NCI-H510A treated with DMSO at 0.1 percent for 48 hours (cell line): ENCODE measurements at regions not wholly inside any gene's neighbourhood (a gene's known extent, or its start where the extent isn't known, plus 50 kb on each side); places are given as distances from the start of the nearest gene placed in this dataset.
A peak's percentile ranks its signal among the peaks of the same experiment; 100 is the strongest.
"Not testable (repeated sequence)": the region's sequence is repeated elsewhere in the genome, so short reads cannot be mapped to it uniquely, and the experiment has no call there.

Experiments
- DNase-seq: peaks from one replicate; lab custom pipeline; 2025; lab: John Stamatoyannopoulos, UW

DNA sequence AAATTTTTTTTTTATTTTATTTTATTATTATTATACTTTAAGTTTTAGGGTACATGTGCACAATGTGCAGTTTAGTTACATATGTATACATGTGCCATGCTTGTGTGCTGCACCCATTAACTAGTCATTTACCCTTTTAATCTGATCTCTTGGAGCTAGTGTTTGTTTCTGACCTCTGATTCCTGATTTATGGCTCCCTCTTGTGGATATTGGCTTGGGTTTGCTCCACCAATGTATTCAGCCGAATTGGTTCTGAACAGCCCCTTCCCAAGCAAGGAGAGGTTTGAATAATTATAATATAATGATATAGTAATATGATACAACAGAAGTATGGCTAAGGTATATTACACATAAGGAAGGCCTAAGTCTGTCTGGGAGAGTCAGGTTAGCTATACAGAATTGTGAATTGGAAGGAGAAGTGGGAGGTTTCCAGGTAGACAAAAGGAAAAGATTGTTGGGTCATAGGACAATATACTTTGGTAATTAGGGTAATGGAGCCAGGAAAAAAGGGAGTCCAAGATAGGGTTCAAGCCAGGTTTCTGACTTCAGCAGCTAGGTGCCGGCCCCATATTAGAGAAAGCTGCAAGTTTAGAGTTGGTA is 53.1 kb upstream of the HMCN1 start:
- DNase-seq: peak; percentile 45

DNA sequence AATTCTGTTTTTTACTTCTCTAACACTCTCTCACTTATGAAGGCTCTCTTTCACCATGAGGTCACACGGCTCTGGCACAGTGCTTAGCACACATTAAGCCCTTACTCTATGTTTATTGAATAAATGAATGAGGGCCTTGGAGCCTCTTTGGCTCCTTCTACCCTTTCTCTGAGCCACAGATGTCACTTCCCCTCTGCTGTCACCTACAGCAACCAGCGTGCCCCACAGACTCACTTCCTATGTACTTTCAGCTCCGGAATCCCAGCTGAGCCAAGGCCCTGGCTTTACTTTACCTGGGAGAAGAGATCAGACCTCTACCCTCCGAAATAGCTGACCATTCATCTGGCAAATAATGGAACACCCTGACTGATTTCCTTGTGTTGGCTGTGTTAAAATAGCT is 53.7 kb upstream of the HMCN1 start:
- no peak for DNase-seq

DNA sequence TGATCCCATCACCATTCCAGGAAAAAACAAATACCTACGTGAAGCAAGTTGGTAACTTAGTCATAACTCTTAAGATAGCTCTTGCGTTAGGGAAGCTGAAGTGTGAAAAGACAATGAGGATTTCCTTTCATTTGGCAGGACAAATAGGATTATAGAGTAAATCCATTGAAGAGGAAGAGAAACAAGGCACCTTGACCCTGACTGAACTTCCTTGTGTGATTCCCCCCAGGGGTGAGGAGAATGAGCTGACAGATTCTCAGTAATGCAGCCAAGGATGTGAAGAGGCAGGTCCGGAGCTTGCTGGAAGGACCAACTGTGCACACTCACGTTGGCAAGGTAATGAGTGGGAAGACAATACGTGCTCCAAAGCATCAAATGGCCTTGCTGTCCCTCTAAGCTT is 55.0 kb upstream of the HMCN1 start:
- no peak for DNase-seq

DNA sequence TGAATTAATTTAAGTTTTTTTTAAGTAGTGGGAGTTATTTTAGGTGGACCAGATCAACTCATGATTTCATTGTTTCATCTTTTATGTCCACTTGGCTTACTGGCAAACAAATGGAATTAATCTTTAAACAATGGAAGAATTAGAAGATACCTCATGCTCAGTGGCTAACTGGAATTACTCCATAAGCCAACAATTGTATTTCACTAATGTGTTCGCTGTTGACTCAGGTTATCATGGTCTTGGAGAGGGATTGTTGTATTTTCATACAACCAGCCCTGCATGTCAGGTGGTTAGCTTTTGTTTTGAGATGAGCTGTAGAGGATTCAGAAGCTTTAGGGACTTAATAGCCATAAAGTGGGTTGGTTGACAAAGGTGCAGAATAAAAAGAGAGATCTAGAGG is 57.2 kb upstream of the HMCN1 start:
- DNase-seq: no peak

DNA sequence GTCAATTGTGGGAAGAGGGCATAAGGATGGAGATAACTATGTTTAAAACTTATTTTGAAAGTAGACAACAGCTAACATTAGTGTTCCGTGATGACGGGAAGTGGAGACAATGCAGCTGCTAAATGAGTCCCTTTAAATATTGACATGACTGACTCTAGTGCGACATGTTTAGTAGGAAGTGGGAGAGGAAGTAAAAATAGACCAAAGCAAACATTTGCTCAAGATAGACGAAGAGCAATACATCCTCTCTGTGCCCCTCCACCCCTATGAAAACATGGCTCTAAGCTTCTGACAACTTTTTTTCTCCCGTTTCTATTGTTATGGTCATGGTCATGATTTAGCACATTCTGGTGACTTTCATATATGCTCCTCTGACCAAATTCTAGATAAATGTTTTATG is 60.0 kb upstream of the HMCN1 start:
- DNase-seq: peak; percentile 62

DNA sequence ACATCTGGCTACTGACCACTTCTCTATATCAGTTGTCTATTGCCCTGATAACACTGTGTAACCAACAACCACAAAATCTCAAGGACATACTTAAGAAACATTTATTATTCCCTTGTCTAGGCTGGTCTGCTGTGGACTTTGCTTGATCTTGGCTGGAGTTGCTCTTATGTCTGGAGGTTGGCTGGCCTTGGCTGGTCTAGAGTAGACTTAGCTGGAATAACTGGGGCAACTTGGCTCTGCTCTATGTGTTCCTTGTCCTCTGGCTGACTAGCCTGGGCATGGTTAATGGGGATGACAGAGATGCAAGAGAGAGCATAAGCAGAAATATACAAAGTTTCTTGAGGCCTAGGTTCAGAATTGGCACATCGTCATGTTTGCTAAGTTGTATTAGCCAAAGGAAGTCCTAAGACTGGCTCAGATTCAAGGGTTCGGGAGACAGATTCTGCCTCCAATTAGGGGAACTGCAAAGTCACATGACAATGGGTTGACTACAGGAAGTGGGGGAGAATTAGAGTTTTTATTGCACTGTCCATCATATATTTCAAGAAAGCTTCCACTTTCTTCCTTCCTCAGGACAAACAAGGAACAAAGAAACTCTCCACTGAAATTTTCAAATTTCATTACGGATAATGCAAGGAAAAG is 61.4 kb upstream of the HMCN1 start:
- no peak for DNase-seq

DNA sequence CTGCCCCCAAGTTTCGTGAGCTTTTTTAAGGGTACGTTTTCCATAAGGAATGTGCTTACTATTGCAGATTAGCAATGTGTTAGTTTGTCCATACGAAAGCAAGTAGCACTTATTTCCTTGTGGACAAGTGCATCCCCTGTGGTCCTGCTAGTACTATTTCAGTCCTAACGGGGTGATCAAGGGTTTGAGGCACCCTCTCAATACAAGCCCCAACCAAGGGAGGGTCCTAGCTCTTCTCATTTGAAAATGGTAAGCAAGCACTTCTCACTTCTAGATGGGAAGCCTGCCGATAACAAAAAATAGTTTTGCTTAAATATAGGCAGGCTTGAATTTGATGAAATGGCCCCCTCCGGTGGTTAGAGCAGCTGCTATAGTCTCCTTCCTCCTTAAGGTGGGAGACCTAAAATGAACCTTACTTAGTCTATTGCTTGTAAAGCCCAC is 64.0 kb upstream of the HMCN1 start:
- peak; percentile 26 for DNase-seq

DNA sequence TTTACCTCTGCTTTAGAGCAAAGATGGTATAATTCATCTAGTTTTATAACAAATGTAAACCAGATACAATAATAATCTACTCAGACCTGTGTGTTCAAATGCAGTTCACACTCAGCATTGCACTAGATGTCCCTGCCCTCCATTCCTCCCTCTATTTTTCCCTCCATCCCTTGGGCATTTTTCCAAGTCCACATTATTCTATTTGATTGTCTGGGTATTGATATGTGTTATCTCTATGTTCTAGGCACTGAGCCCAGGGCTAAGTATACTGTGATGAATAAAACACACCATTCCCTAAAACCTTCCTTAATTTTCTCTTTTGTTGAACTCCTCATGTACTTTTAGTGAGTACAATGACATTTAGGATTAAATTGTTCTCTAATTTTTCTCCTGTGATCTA is 66.2 kb upstream of the HMCN1 start:
- no peak for DNase-seq

DNA sequence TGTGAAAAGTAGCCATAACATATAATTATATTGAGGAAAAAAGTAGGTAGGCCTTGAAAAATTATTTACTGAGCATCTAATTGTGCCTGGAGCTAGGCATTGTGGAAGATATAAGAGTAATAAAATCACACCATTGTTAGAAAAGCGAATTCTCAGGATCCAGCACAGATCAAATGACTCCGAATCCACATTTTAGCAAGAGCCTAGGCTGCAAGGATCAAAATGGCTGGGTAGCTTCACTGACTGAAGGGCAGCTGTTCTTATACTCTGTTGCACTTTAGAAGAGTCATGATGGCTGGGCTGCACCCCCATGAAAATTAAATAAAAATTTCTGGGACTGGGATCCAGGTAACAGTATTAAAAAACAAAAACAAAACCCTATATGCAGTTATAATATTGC is 67.6 kb upstream of the HMCN1 start:
- DNase-seq: no peak

DNA sequence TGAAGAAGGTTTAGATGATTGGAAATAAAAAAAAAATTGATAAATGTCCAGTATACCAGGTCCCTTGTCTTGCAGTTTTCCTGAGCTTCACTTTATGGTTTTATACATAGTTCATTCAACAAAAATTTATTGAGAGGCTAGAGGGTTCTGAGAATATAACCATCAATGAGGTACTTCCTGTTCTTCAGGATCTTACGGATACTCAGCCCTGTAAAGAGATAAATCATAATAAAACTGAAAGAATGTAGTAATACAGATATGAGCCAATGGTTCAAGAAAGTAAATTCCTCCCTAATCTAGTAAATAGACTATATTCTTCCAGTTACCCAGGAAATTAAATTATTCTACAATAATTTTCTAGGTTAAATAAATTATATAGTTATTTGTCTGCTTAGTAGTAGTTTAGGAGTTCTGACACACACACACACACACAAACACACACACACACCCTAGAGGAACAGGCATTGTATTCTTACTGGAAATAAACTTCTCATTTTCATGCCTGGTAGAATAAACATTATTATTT is 70.4 kb upstream of the HMCN1 start:
- DNase-seq: no peak

DNA sequence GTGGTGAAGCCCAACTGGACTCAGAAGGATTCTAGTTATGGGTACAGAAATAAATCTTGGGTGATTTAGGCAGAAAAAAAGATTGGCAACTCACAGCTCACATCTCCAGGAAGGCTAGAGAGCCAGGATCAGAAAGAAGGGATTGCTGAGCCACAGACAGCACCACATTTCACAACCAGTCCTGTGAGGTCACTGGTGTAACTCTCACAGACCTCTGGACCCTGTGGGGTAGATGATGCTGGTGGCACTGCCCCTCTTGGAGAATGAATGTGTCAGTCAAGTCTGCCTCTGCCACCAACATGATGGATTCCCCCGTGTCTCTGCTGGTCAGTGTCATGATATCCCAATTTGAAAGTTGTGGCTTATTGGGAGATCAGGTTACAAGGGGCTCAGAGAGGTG is 70.9 kb upstream of the HMCN1 start:
- DNase-seq: no peak

DNA sequence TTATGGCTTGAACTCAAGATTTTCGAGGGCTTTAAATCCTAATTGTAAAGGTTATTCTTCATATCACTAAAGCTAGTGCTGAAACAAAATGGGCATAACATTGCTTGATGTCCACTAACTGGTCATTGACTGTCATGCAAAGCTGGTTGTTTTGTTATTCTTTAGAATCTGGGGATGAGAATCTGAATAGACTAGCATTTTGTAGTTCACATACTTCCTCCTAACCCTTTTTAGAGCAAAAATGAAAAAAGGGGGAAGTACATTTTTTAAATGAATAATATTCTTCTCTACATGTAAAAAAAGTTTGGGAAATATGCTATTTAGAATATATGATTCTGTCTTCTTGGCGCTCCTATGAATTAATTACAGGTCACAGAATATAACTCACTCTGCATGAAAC is 72.2 kb upstream of the HMCN1 start:
- DNase-seq: no peak

DNA sequence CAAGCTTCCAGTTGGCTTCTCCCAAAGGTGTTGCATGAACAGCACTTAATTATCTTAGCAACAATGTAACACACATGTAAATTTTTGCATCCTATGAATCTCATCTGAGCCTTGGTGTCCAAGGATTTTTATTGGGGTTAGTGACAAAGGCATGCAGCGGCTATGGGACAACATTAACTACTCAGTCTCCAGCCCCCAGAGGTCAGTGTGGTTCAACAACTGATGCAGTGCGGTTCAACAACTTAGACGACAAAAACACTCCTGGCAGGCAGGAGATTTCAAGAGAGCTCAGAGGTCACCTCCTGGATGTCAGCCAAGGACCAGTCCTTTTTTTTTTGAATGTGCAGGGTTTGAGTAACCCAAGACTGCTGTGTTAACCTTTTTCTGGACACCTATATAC is 77.5 kb upstream of the HMCN1 start:
- no peak for DNase-seq

DNA sequence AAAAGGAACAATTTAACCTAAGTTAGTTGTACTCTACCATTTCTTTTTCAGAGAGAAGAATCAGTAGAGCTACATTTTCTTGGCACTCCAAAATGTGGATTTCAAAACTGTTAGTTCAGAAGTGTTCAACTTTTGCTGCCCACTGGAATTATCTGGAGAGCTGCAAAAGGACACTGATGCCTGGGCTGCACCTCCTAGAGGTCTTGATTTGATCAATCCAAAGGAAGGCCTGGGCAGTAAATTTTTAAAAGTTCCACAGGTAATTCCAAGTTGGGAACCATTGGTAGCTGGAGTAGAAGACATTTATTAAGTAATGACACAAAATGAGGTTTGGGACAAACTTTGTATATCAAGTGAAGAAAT is 79.3 kb upstream of the HMCN1 start:
- no peak for DNase-seq

DNA sequence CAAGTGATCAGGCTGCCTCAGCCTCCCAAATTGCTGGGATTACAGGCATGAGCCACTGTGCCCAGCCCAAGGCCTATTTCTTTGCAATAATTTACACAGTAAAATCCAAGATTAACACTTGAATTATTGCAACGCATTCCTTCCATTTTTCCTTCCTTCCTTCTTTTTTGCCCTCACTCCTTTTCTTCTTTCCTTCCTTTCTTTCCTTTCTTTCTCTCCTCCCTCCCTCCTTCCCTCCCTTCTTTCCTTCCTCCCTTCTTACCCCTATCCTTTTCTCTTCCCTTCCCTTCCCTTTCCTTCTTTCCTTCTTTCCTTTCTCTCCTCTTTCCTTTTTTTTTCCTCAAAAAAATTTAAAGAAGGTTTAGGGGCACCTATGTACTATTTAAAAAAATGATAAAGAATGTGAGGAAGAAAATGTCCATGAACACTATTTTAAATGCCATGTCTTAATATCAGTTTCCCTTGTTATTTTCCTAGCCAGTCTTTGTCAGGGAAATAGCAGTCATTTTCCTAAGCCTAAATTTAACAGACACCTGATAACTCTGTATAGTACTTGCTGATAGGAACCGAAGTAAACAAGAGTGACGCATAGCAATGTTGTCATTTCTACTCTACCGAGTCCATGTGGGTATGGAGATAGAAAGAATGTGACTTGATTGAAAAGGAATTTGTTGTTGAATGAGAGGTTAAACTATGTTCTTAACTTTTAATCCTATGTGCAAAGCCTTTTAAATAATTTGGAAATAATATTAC is 79.8 kb upstream of the HMCN1 start:
- no peak for DNase-seq

DNA sequence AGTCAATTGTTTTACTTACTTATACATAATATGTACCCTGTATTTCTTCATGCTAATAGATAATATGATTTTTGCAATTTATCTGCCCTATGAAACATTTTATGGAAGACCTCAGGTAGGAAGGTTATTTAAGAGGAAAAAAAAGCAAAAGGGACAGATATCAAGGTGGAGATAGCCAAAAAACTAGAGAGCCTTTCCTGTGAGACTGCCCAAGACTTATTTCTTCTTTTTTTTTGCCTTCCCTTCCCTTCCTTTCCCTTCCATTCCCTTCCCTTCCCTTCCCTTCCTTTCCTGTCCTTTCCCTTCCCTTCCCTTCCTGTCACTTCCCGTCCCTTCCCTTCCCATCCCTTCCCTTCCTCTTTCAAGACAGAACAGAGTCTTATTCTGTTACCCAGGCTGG is 80.6 kb upstream of the HMCN1 start:
- no peak for DNase-seq

DNA sequence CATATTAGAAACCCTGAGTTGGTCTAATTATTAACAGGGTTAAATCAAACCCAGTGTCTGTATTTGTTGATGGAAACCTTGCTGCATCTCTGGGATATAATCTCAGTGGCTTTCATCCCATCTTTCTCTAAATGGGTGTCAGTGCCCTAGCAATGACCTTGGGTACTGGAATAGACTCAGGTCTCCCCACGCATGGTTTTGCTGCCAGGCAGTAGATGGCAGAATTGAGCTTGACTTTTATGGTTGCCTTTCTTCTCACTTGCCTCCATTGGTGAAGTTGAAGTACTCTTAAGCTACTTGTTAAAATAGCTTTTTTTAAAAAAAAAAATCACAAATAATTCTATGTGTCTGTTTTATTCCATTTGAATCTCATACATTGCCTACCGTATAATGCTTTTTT is 81.8 kb upstream of the HMCN1 start:
- no peak for DNase-seq

DNA sequence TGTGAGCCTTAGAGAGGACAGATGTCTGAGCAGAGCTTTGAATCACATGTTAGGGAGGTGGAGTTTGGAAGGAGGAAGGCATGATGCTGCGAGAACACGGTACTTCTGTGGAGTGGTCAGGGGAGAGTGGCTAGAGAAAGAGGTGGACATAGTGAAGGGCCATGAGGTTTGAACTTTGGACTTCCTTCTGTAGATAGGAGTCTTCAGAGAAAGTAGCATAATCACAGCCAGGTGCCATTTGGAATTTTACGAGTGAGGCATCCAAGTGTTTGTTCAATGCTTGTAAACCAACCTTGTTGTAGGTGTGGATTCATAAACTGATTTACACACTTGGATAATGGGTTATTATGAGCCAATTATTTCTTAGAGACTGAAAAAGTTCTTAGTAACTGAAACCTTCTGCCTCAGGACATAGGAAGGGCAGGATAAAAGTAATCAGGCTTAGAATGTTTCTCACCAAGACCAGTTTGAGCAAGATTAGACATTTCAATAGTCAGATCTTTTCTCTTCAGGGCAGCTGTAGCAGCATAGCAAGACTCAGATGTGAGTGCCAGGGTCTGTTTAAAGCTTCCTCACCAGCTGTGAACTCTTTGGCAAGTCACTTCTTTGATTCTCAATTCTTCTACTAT is 83.5 kb upstream of the HMCN1 start:
- DNase-seq: no peak

DNA sequence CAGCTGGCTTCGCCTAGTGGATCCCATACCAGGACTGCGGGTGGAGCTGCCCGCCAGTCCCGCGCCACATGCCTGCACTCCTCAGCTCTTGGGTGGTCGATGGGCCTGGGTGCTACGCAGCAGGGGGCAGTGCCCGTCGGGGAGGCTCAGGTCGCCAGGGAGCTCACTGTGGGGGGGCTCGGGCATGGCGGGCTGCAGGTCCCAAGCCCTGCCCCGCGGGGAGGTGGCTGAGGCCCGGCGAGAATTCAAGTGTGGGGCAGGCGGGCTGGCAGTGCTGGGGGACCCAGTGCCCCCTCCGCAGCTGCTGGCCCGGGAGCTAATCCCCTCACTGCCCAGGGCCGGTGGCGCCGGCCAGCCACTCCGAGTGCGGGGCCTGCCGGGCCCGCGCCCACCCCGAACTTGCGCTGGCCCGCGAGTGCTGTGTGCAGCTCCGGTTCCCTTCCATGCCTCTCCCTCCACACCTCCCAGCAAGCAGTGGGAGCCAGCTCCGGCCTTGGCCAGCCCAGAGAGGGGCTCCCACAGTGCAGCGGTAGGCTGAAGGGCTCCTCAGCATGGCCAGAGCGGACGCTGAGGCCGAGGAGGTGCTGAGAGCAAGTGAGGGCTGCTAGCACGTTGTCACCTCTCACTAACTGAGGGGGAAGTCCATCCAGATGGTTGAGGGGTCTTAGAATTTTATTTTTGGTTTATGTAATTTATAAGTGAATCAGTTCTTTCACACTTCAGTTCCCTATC is 85.2 kb upstream of the HMCN1 start:
- DNase-seq: no peak

DNA sequence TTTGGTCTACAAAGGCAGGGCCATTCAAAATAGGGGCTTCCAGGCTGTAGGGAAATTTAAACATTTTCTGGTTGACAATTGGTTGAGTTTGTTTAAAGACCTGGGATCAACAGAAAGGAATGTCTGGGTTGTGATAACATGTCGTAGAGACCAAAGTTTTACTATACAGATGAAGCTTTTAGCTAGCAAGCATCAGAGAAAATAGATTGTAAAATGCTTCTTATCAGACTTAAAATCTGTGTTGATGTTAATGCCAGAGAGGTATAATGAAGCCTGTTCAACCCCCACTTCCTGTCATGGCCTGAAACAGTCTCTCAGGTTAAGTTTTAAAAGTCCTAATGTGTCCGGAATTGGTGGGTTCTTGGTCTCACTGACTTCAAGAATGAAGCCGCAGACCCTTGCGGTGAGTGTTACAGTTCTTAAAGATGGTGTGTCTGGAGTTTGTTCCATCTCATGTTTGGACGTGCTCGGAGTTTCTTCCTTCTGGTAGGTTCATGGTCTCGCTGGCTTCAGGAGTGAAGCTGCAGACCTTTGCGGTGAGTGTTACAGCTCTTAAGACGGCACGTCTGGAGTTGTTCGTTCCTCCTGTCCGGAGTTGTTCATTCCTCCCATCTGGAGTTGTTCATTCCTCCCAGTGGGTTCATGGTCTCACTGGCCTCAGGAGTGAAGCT is 86.5 kb upstream of the HMCN1 start:
- DNase-seq: not testable (repeated sequence)

DNA sequence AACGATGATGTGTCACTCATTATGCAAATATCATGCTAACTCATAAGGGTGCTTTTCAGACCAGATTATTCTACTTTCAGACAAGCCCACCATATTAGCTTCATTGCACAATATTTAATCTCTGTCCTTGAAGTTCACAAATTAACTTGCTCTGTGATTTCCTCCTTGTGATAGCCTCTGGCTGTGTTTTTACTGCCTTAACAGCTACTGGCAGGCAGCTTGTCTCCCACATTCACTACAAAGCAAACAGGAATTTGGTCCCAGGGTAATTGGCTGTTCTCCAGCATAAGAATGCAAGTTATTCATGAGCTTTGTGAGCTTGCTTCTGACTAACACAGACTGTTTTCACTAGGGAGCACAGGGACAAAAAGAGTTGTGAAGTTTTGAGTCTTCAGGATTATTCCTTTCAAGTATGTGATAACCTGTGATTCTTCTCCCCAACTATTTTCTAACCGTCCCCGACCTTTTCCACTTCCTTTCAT is 87.9 kb upstream of the HMCN1 start:
- no peak for DNase-seq

DNA sequence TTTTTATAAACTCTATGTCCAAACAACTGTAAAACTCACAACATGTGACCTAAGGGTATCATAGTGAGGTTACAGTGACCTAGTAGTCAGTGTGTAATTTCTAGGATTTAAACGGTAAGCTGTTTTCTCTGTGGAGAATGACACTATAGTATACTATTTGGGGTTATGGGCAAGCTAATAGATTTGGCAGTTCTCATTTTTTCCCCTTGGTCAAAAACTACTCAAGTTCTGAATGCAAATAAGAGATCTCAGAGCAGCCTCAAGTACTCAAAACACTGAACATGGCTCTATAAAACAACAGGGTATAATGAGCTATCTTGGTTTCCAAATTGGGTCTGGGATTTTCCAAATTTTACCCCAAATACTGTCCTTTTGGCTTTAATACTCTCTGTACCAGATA is 88.5 kb upstream of the HMCN1 start:
- DNase-seq: no peak
